ENCODE measurements at regions not wholly inside any gene's neighbourhood (a gene's known extent, or its start where the extent isn't known, plus 50 kb on each side); places are given as distances from the start of the nearest gene placed in this dataset.

DNA sequence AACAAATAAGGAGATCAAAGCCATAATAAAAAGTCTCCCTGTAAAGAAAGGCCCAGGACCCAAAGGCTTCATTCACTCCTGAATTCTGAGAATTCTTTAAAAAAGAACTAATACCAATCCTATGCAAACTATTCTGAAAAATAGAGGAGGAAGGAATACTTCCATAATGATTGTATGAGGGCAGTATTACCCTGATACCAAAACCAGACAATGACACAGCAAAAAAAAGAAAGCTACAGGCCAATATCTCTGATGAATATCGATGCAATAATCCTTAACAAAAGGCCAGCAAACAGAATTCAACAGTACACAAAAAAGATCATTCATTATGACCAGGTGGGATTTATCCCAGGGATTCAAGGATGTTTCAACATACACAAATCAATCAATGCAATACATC is 457.8 kb upstream of the FBXO33 start:
- DNase-seq (ENCODE audit: low spot score), result no peak
- in situ Hi-C loops (cut with MboI; ENCODE audit: low sequenced_read_pairs, unreplicated experiment), result no loop called here
- TF ChIP-seq, protein P1, sequence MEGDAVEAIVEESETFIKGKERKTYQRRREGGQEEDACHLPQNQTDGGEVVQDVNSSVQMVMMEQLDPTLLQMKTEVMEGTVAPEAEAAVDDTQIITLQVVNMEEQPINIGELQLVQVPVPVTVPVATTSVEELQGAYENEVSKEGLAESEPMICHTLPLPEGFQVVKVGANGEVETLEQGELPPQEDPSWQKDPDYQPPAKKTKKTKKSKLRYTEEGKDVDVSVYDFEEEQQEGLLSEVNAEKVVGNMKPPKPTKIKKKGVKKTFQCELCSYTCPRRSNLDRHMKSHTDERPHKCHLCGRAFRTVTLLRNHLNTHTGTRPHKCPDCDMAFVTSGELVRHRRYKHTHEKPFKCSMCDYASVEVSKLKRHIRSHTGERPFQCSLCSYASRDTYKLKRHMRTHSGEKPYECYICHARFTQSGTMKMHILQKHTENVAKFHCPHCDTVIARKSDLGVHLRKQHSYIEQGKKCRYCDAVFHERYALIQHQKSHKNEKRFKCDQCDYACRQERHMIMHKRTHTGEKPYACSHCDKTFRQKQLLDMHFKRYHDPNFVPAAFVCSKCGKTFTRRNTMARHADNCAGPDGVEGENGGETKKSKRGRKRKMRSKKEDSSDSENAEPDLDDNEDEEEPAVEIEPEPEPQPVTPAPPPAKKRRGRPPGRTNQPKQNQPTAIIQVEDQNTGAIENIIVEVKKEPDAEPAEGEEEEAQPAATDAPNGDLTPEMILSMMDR (IDR thresholded peaks at IDR 0.05; ENCODE audit: borderline replicate concordance, control extremely low read depth, extremely low read depth, insufficient read depth, missing control alignments), result no peak

DNA sequence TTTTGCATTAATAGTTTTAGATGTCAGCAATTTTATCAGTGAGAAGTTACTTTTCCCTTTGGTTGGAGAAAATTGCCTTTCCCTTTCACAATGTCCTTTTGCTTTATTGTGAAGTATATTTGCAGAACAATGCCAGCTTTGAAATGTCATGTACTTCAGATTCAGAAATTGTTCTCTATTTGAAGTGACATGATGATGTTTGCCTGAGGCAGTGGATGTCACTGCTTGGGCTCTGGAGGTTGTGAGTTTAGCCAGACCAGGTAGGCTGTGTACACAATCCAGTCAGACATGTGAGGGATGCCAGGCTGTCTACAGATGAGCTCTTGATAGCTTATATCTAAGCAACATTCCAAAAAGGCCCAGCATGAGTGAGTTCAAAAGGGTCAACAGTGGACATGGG is 451.9 kb upstream of the FBXO33 start:
- in situ Hi-C loops (cut with MboI; ENCODE audit: low sequenced_read_pairs, unreplicated experiment), result no loop called here
- no peak for DNase-seq (ENCODE audit: low spot score)
- TF ChIP-seq, protein P1 (IDR thresholded peaks at IDR 0.05; ENCODE audit: borderline replicate concordance, control extremely low read depth, extremely low read depth, insufficient read depth, missing control alignments), result no peak

DNA sequence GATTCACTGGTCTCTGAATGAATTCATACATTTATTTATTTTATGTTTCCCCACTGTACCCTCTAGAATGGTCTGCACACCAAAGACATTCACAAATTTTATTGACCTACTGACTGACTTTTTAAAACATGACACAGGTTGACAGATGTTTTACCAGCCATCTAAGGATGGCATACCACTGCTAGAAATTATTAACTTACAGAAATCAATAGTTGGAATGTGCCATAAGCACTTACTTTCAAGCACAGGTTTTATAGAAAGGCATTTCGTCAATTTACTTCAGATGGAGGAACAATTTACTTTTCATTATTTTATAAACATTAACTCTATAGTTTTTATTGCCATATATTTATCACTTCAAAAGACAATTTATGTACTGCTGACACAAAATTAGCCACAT is 448.7 kb upstream of the FBXO33 start:
- DNase-seq (ENCODE audit: low spot score), result no peak
- TF ChIP-seq, protein P1 (IDR thresholded peaks at IDR 0.05; ENCODE audit: borderline replicate concordance, control extremely low read depth, extremely low read depth, insufficient read depth, missing control alignments), result no peak
- in situ Hi-C loops (cut with MboI; ENCODE audit: low sequenced_read_pairs, unreplicated experiment), result no loop called here

- DNase-seq (ENCODE audit: low spot score), result no peak
- TF ChIP-seq, protein P1 (IDR thresholded peaks at IDR 0.05; ENCODE audit: borderline replicate concordance, control extremely low read depth, extremely low read depth, insufficient read depth, missing control alignments), result no peak
- in situ Hi-C loops (cut with MboI; ENCODE audit: low sequenced_read_pairs, unreplicated experiment), result no loop called here
These were observed 448.0 kb upstream of the FBXO33 start for GRCh38 chr14:39880106-39880695.

- DNase-seq (ENCODE audit: low spot score), result no peak
- in situ Hi-C loops (cut with MboI; ENCODE audit: low sequenced_read_pairs, unreplicated experiment), result no loop called here
- TF ChIP-seq, protein P1 (IDR thresholded peaks at IDR 0.05; ENCODE audit: borderline replicate concordance, control extremely low read depth, extremely low read depth, insufficient read depth, missing control alignments), result no peak
These were observed 445.5 kb upstream of the FBXO33 start for GRCh38 chr14:39877577-39878190.

- TF ChIP-seq, protein P1 (IDR thresholded peaks at IDR 0.05; ENCODE audit: borderline replicate concordance, control extremely low read depth, extremely low read depth, insufficient read depth, missing control alignments), result no peak
These were observed 444.7 kb upstream of the FBXO33 start for GRCh38 chr14:39876916-39877315.

More at GRCh38 chr14:39876916-39877315, 444.7 kb upstream of the FBXO33 start:
- in situ Hi-C loops (cut with MboI; ENCODE audit: low sequenced_read_pairs, unreplicated experiment), result no loop called here
- no peak for DNase-seq (ENCODE audit: low spot score)

All from GM13976 (cell line).